ENCODE measurements at regions not wholly inside any gene's neighbourhood (a gene's known extent, or its start where the extent isn't known, plus 50 kb on each side); places are given as distances from the start of the nearest gene placed in this dataset.

- ChIA-PET POLR2A (ENCODE audit: unreplicated experiment) (no interaction called here), CTCF (no interaction called here)
- Histone ChIP-seq H3K4me2 (ENCODE audit: low read length) (no peak overlapping the region), H3K79me2 (ENCODE audit: low read length) (no peaks in the 10 kb centered on the region), H2AFZ (ENCODE audit: low read length) (no peak overlapping the region), H3K9me3 (ENCODE audit: low read length) (no peaks in the 10 kb centered on the region), H3F3A (ENCODE audit: low read length, unreplicated experiment) (no peaks in the 10 kb centered on the region), H3K27me3 (ENCODE audit: low read length) (no peaks in the 10 kb centered on the region), H3K4me1 (ENCODE audit: insufficient read depth, low read length) (no peaks in the 10 kb centered on the region), H3K9ac (ENCODE audit: low read length) (no peak overlapping the region), H3K4me3 (ENCODE audit: low read length) (no peak overlapping the region), H3K9me2 (replicated peaks; ENCODE audit: low read length) (no peaks in the 10 kb centered on the region), H3K27ac (ENCODE audit: low read length) (no peak overlapping the region), H3K36me3 (ENCODE audit: low read depth, low read length) (no peaks in the 10 kb centered on the region), H4K20me1 (ENCODE audit: low read length) (no peaks in the 10 kb centered on the region)
- intact Hi-C loops (cut with micrococcal nuclease): no loop called here
- DNase-seq (no peak), ATAC-seq (no peak)
- BruUV-seq (replicated peaks): no TSS peak
- TF ChIP-seq EZH2 (IDR thresholded peaks at IDR 0.05; ENCODE audit: low read length, unreplicated experiment) (no peak), EZH2phosphoT487 (IDR thresholded peaks at IDR 0.05; ENCODE audit: borderline replicate concordance, low read length) (no peak), CTCF (conservative IDR thresholded peaks at IDR 0.05; ENCODE audit: low read depth, low read length) (no peak)
These were observed 56.2 kb downstream of the GAS1 start for GRCh38 chr9:86891091-86891490.

- no peaks in the 10 kb centered on the region for H3F3A ChIP-seq (ENCODE audit: low read length, unreplicated experiment)
- no peak overlapping the region for H2AFZ ChIP-seq (ENCODE audit: low read length)
- H3K27ac ChIP-seq (ENCODE audit: low read length): no peak overlapping the region
- H3K9ac ChIP-seq (ENCODE audit: low read length): no peak overlapping the region
- no peak for ATAC-seq
- intact Hi-C loops (cut with micrococcal nuclease): no loop called here
- no peak overlapping the region for H3K4me2 ChIP-seq (ENCODE audit: low read length)
- no peaks in the 10 kb centered on the region for H4K20me1 ChIP-seq (ENCODE audit: low read length)
- no peak for DNase-seq
- CTCF ChIA-PET: no interaction called here
- TF ChIP-seq CTCF (conservative IDR thresholded peaks at IDR 0.05; ENCODE audit: low read depth, low read length) (no peak), EZH2 (IDR thresholded peaks at IDR 0.05; ENCODE audit: low read length, unreplicated experiment) (no peak), EZH2phosphoT487 (IDR thresholded peaks at IDR 0.05; ENCODE audit: borderline replicate concordance, low read length) (no peak)
- no TSS peak for BruUV-seq (replicated peaks)
- H3K36me3 ChIP-seq (ENCODE audit: low read depth, low read length): no peaks in the 10 kb centered on the region
- H3K79me2 ChIP-seq (ENCODE audit: low read length): no peaks in the 10 kb centered on the region
- H3K4me3 ChIP-seq (ENCODE audit: low read length): no peak overlapping the region
- H3K4me1 ChIP-seq (ENCODE audit: insufficient read depth, low read length): no peaks in the 10 kb centered on the region
- peaks cover 4% of the 10 kb centered on the region; the same call in 1 of the 2 replicates for H3K27me3 ChIP-seq (ENCODE audit: low read length)
- POLR2A ChIA-PET (ENCODE audit: unreplicated experiment): no interaction called here
- no peaks in the 10 kb centered on the region for H3K9me2 ChIP-seq (replicated peaks; ENCODE audit: low read length)
- H3K9me3 ChIP-seq (ENCODE audit: low read length): no peaks in the 10 kb centered on the region
These were observed 62.1 kb downstream of the GAS1 start for GRCh38 chr9:86885232-86885631.

GRCh38 chr9:86876621-86877196 lies 70.6 kb downstream of the GAS1 start:
- CTCF ChIA-PET: no interaction called here
- peaks cover 18% of the 10 kb centered on the region; the same call in 1 of the 2 replicates for H3K27me3 ChIP-seq (ENCODE audit: low read length)
- POLR2A ChIA-PET (ENCODE audit: unreplicated experiment): no interaction called here

More at GRCh38 chr9:86876621-86877196, 70.6 kb downstream of the GAS1 start:
- TF ChIP-seq EZH2phosphoT487 (IDR thresholded peaks at IDR 0.05; ENCODE audit: borderline replicate concordance, low read length) (no peak), EZH2 (IDR thresholded peaks at IDR 0.05; ENCODE audit: low read length, unreplicated experiment) (no peak), CTCF (conservative IDR thresholded peaks at IDR 0.05; ENCODE audit: low read depth, low read length) (no peak)
- no peaks in the 10 kb centered on the region for H3K4me1 ChIP-seq (ENCODE audit: insufficient read depth, low read length)
- intact Hi-C loops (cut with micrococcal nuclease): no loop called here
- no peak overlapping the region for H3K27ac ChIP-seq (ENCODE audit: low read length)
- H3K4me3 ChIP-seq (ENCODE audit: low read length): no peak overlapping the region
- H3K9ac ChIP-seq (ENCODE audit: low read length): no peak overlapping the region
- H3K9me3 ChIP-seq (ENCODE audit: low read length): no peaks in the 10 kb centered on the region
- H3F3A ChIP-seq (ENCODE audit: low read length, unreplicated experiment): no peaks in the 10 kb centered on the region
- no peaks in the 10 kb centered on the region for H4K20me1 ChIP-seq (ENCODE audit: low read length)
- no peak for ATAC-seq
- BruUV-seq (replicated peaks): no TSS peak
- H2AFZ ChIP-seq (ENCODE audit: low read length): no peak overlapping the region
- no peak for DNase-seq
- H3K4me2 ChIP-seq (ENCODE audit: low read length): no peak overlapping the region
- H3K9me2 ChIP-seq (replicated peaks; ENCODE audit: low read length): no peaks in the 10 kb centered on the region
- no peaks in the 10 kb centered on the region for H3K79me2 ChIP-seq (ENCODE audit: low read length)
- no peaks in the 10 kb centered on the region for H3K36me3 ChIP-seq (ENCODE audit: low read depth, low read length)

Data from PC-3 (cell line).